ENCODE measurements at regions not wholly inside any gene's neighbourhood (a gene's known extent, or its start where the extent isn't known, plus 50 kb on each side); places are given as distances from the start of the nearest gene placed in this dataset.

DNA sequence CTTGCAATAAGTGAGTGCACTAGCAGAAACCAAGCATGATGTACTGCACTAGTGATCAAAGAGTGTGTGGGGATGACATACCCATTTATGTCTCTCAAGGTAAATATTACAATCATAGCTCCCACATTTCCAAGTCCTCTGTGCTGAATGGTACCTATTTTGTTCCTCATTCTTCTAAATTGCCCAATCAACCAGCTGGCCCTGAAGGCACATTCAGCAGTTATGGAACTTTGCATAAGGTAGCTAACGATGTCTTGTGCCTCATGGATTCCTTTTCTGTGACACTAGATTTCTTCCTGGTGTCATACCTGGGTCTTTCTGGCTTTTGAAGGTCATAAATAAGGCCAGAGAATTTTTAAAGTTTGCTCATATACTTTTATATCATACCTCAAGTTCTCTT lies 963.0 kb downstream of the SLC4A3 start:
- Histone ChIP-seq H2BK120ac (ENCODE audit: low read depth, low read length, poor library complexity, severe bottlenecking) (no peak overlapping the region), H4K8ac (replicated peaks; ENCODE audit: insufficient read length, low read depth, low read length) (no peak overlapping the region), H3K56ac (ENCODE audit: insufficient read length, low read depth, low read length) (no peak overlapping the region), H2BK15ac (ENCODE audit: low read depth, low read length) (no peak overlapping the region), H2AFZ (ENCODE audit: low read length) (no peak overlapping the region), H3K14ac (ENCODE audit: insufficient read depth, low read length) (no peak overlapping the region), H2BK5ac (ENCODE audit: insufficient read length, low read length) (no peak overlapping the region), H3K79me1 (ENCODE audit: insufficient read depth, low read depth, low read length, poor library complexity, severe bottlenecking) (no peaks in the 10 kb centered on the region), H4K5ac (ENCODE audit: insufficient read length, low read depth, low read length) (no peak overlapping the region), H4K91ac (ENCODE audit: insufficient read length, low read depth, low read length) (no peak overlapping the region), H2BK12ac (ENCODE audit: insufficient read length, low read depth, low read length) (no peak overlapping the region), H3K27me3 (ENCODE audit: insufficient read depth, low read length) (no peaks in the 10 kb centered on the region), H2BK20ac (ENCODE audit: low read depth, low read length, poor library complexity, severe bottlenecking) (no peak overlapping the region), H3K4me1 (ENCODE audit: insufficient read depth, low read length) (no peaks in the 10 kb centered on the region), H4K20me1 (ENCODE audit: control insufficient read depth, insufficient read depth, insufficient read length) (no peaks in the 10 kb centered on the region), H3K9me3 (ENCODE audit: control insufficient read depth, low read depth, low read length) (no peaks in the 10 kb centered on the region), H2AK5ac (ENCODE audit: insufficient read length, low read length) (no peak overlapping the region), H3K23me2 (ENCODE audit: insufficient read length, low read depth, low read length, poor library complexity, severe bottlenecking) (no peaks in the 10 kb centered on the region), H3K4ac (ENCODE audit: low read depth, low read length) (no peak overlapping the region), H3T11ph (ENCODE audit: low read length) (no peak overlapping the region), H3K18ac (ENCODE audit: insufficient read length, low read depth, low read length) (no peak overlapping the region), H3K79me2 (ENCODE audit: insufficient read depth, low read length) (no peaks in the 10 kb centered on the region), H3K27ac (ENCODE audit: insufficient read length, low read depth, low read length) (no peak overlapping the region), H3K9ac (ENCODE audit: extremely low read depth, insufficient read length, low read length) (no peak overlapping the region), H3K23ac (ENCODE audit: insufficient read length, low read depth, low read length) (no peak overlapping the region), H3K4me2 (ENCODE audit: insufficient read depth, insufficient read length, low read length) (no peak overlapping the region)
- Mint-ChIP-seq H3K4me1 (no peaks in the 10 kb centered on the region), H3K27ac (no peak overlapping the region), H3K27me3 (ENCODE audit: low read depth) (no peaks in the 10 kb centered on the region; the same call in 1 of the 2 replicates), H3K36me3 (ENCODE audit: insufficient read depth in 1 of 3, low read depth in 3 of 3) (no peaks in the 10 kb centered on the region; a peak in 1 of 7 replicates), H3K4me3 (no peak overlapping the region), H3K9me3 (no peaks in the 10 kb centered on the region)
- no CpG with 5 or more reads among the region's 1 CpG for WGBS (ENCODE audit: extremely low coverage, insufficient read length, low lambda C conversion rate)
- DNase-seq, result no peak
- TF ChIP-seq, protein P1, sequence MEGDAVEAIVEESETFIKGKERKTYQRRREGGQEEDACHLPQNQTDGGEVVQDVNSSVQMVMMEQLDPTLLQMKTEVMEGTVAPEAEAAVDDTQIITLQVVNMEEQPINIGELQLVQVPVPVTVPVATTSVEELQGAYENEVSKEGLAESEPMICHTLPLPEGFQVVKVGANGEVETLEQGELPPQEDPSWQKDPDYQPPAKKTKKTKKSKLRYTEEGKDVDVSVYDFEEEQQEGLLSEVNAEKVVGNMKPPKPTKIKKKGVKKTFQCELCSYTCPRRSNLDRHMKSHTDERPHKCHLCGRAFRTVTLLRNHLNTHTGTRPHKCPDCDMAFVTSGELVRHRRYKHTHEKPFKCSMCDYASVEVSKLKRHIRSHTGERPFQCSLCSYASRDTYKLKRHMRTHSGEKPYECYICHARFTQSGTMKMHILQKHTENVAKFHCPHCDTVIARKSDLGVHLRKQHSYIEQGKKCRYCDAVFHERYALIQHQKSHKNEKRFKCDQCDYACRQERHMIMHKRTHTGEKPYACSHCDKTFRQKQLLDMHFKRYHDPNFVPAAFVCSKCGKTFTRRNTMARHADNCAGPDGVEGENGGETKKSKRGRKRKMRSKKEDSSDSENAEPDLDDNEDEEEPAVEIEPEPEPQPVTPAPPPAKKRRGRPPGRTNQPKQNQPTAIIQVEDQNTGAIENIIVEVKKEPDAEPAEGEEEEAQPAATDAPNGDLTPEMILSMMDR (conservative IDR thresholded peaks at IDR 0.05), result no peak
